HG03439 (cell line): ENCODE measurements at regions not wholly inside any gene's neighbourhood (a gene's known extent, or its start where the extent isn't known, plus 50 kb on each side); places are given as distances from the start of the nearest gene placed in this dataset.
"Not testable (repeated sequence)": the region's sequence is repeated elsewhere in the genome, so short reads cannot be mapped to it uniquely, and the experiment has no call there.

ENCODE experiments used
- ATAC-seq: cut with Tn5 transposase; IDR thresholded peaks from one replicate; pipeline ENCODE4 v1.9.1; 2021; ENCODE audit warnings: mild to moderate bottlenecking, moderate library complexity; ENCODE audit not compliant: unreplicated experiment

GRCh38 chr1:96557336-96557735 is 164.2 kb upstream of the PTBP2 start:
- no peak for ATAC-seq

GRCh38 chr1:96558635-96559034 is 162.9 kb upstream of the PTBP2 start:
- no peak for ATAC-seq

GRCh38 chr1:96559181-96559580 is 162.4 kb upstream of the PTBP2 start:
- ATAC-seq = no peak

GRCh38 chr1:96559707-96560596 is 161.6 kb upstream of the PTBP2 start:
- ATAC-seq = no peak

GRCh38 chr1:96562094-96562493 is 159.5 kb upstream of the PTBP2 start:
- ATAC-seq = no peak

GRCh38 chr1:96564401-96564800 is 157.2 kb upstream of the PTBP2 start:
- ATAC-seq = not testable (repeated sequence)

- ATAC-seq = no peak
Measured at GRCh38 chr1:96565546-96565945, 156.0 kb upstream of the PTBP2 start.

- no peak for ATAC-seq
Measured at GRCh38 chr1:96568639-96569038, 152.9 kb upstream of the PTBP2 start.

- ATAC-seq = no peak
Measured at GRCh38 chr1:96569288-96569687, 152.3 kb upstream of the PTBP2 start.

- ATAC-seq = no peak
Measured at GRCh38 chr1:96579636-96580035, 141.9 kb upstream of the PTBP2 start.

- no peak for ATAC-seq
Measured at GRCh38 chr1:96580920-96581319, 140.7 kb upstream of the PTBP2 start.

- no peak for ATAC-seq
Measured at GRCh38 chr1:96581772-96582171, 139.8 kb upstream of the PTBP2 start.

GRCh38 chr1:96583903-96584302 is 137.7 kb upstream of the PTBP2 start:
- ATAC-seq = no peak

- no peak for ATAC-seq
Measured at GRCh38 chr1:96587222-96587621, 134.4 kb upstream of the PTBP2 start.

- ATAC-seq = no peak
Measured at GRCh38 chr1:96588416-96588995, 133.1 kb upstream of the PTBP2 start.

GRCh38 chr1:96595530-96595929 is 126.1 kb upstream of the PTBP2 start:
- ATAC-seq = not testable (repeated sequence)

GRCh38 chr1:96596226-96596922 is 125.2 kb upstream of the PTBP2 start:
- ATAC-seq = peak; percentile 76

- ATAC-seq = no peak
Measured at GRCh38 chr1:96597218-96597617, 124.4 kb upstream of the PTBP2 start.

- no peak for ATAC-seq
Measured at GRCh38 chr1:96598416-96599168, 123.0 kb upstream of the PTBP2 start.

- ATAC-seq = not testable (repeated sequence)
Measured at GRCh38 chr1:96604620-96605019, 117.0 kb upstream of the PTBP2 start.

GRCh38 chr1:96617375-96617774 is 104.2 kb upstream of the PTBP2 start:
- ATAC-seq = not testable (repeated sequence)
